ENCODE measurements at regions not wholly inside any gene's neighbourhood (a gene's known extent, or its start where the extent isn't known, plus 50 kb on each side); places are given as distances from the start of the nearest gene placed in this dataset.
A peak's percentile ranks its signal among the peaks of the same experiment; 100 is the strongest.

GRCh38 chr16:72404299-72404698, 232.3 kb upstream of the PMFBP1 start:
- intact Hi-C loops (cut with micrococcal nuclease), result no loop called here
- Histone ChIP-seq H3K27me3 (ENCODE audit: low read length) (no peaks in the 10 kb centered on the region), H3K9ac (ENCODE audit: low read length) (no peak overlapping the region), H3K27ac (ENCODE audit: low read length) (no peak overlapping the region), H3K9me2 (replicated peaks; ENCODE audit: low read length) (no peaks in the 10 kb centered on the region), H3K4me3 (ENCODE audit: low read length) (no peak overlapping the region), H3F3A (ENCODE audit: low read length, unreplicated experiment) (no peaks in the 10 kb centered on the region), H3K9me3 (ENCODE audit: low read length) (no peaks in the 10 kb centered on the region), H3K36me3 (ENCODE audit: low read depth, low read length) (no peaks in the 10 kb centered on the region), H2AFZ (ENCODE audit: low read length) (no peak overlapping the region), H3K4me2 (ENCODE audit: low read length) (no peak overlapping the region), H3K4me1 (ENCODE audit: insufficient read depth, low read length) (no peaks in the 10 kb centered on the region), H3K79me2 (ENCODE audit: low read length) (no peaks in the 10 kb centered on the region), H4K20me1 (ENCODE audit: low read length) (no peaks in the 10 kb centered on the region)
- ATAC-seq (peak; percentile 73), DNase-seq (peak; percentile 14)
- TF ChIP-seq EZH2phosphoT487 (IDR thresholded peaks at IDR 0.05; ENCODE audit: borderline replicate concordance, low read length), result no peak
- TF ChIP-seq EZH2 (IDR thresholded peaks at IDR 0.05; ENCODE audit: low read length, unreplicated experiment), result no peak
- BruUV-seq (replicated peaks), result no TSS peak
- ChIA-PET CTCF (no interaction called here), POLR2A (ENCODE audit: unreplicated experiment) (no interaction called here)

DNA sequence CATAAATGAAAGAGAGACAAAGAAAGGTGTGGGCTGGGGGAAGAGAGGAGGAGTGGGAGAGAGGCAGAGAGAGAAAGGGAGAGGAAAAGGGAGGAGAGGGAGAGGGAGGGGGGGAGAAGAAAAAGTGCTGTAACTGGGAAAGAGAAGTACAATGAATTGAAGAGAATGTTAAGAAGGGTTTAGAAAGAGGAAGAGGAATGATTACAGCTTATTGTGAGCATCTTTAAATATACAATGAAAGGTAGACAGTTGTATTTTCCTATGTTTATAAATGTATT, 229.1 kb upstream of the PMFBP1 start:
- Histone ChIP-seq H3K79me2 (ENCODE audit: low read length) (no peaks in the 10 kb centered on the region), H3K4me2 (ENCODE audit: low read length) (no peak overlapping the region), H2AFZ (ENCODE audit: low read length) (no peak overlapping the region), H3K4me3 (ENCODE audit: low read length) (no peak overlapping the region), H3F3A (ENCODE audit: low read length, unreplicated experiment) (no peaks in the 10 kb centered on the region), H3K27me3 (ENCODE audit: low read length) (no peaks in the 10 kb centered on the region), H3K9me2 (replicated peaks; ENCODE audit: low read length) (no peaks in the 10 kb centered on the region), H3K4me1 (ENCODE audit: insufficient read depth, low read length) (no peaks in the 10 kb centered on the region), H3K9ac (ENCODE audit: low read length) (no peak overlapping the region), H3K27ac (ENCODE audit: low read length) (no peak overlapping the region), H3K36me3 (ENCODE audit: low read depth, low read length) (no peaks in the 10 kb centered on the region), H3K9me3 (ENCODE audit: low read length) (no peaks in the 10 kb centered on the region), H4K20me1 (ENCODE audit: low read length) (no peaks in the 10 kb centered on the region)
- BruUV-seq (replicated peaks), result no TSS peak
- DNase-seq, result no peak
- POLR2A ChIA-PET (ENCODE audit: unreplicated experiment), result no interaction called here
- intact Hi-C loops (cut with micrococcal nuclease), result no loop called here
- CTCF ChIA-PET, result no interaction called here
- TF ChIP-seq EZH2phosphoT487 (IDR thresholded peaks at IDR 0.05; ENCODE audit: borderline replicate concordance, low read length) (no peak), EZH2 (IDR thresholded peaks at IDR 0.05; ENCODE audit: low read length, unreplicated experiment) (no peak)
- TF ChIP-seq, protein P1, sequence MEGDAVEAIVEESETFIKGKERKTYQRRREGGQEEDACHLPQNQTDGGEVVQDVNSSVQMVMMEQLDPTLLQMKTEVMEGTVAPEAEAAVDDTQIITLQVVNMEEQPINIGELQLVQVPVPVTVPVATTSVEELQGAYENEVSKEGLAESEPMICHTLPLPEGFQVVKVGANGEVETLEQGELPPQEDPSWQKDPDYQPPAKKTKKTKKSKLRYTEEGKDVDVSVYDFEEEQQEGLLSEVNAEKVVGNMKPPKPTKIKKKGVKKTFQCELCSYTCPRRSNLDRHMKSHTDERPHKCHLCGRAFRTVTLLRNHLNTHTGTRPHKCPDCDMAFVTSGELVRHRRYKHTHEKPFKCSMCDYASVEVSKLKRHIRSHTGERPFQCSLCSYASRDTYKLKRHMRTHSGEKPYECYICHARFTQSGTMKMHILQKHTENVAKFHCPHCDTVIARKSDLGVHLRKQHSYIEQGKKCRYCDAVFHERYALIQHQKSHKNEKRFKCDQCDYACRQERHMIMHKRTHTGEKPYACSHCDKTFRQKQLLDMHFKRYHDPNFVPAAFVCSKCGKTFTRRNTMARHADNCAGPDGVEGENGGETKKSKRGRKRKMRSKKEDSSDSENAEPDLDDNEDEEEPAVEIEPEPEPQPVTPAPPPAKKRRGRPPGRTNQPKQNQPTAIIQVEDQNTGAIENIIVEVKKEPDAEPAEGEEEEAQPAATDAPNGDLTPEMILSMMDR (conservative IDR thresholded peaks at IDR 0.05; ENCODE audit: low read depth, low read length), result no peak
- ATAC-seq, result no peak

DNA sequence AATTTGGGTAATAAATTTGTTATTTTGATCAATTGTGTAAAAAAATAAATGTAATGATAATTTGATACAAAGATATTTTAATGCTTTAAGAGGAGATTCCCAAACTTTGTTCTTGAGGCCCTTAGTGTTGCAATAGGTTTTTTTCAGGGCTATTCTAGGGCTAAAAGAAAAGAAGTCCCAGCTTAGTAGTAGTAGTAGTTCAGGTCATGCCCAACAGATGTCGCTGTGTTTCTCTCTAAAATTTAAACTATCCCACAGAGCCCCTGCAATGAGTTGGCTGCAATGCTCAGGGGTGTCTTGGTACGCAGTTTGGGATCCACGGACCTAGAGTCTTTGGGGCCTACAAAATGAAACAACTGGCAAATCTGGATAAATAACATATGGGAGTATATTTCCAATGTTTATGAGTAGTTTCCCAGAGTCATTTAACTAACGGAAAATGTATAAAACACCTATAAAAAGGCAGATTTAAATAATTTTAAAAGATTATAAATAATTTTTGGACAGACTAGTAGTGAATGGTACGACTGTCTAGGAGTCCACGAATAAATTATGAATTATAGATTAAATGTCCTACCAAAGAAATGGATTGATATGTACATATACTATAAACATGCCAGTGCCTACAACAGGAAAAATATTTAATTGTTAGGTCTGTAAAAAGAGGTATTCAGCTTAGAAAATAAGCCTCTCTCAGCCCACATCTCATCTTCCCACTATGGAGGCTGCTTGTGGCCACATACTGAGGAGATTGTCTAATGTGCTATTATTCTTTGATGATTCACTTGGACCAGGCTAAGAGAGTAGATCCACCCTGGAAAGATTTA, 228.5 kb upstream of the PMFBP1 start:
- no peaks in the 10 kb centered on the region for H3K36me3 ChIP-seq (ENCODE audit: low read depth, low read length)
- H3K9ac ChIP-seq (ENCODE audit: low read length), result no peak overlapping the region
- TF ChIP-seq, protein P1 (conservative IDR thresholded peaks at IDR 0.05; ENCODE audit: low read depth, low read length), result peak; percentile 70
- TF ChIP-seq EZH2 (IDR thresholded peaks at IDR 0.05; ENCODE audit: low read length, unreplicated experiment), result no peak
- ATAC-seq, result peak; percentile 67
- H3K9me2 ChIP-seq (replicated peaks; ENCODE audit: low read length), result no peaks in the 10 kb centered on the region
- DNase-seq, result peak; percentile 58
- intact Hi-C loops (cut with micrococcal nuclease), result loop anchor here (1.0 kb wide), 1 partner anchor 67 kb away; no protein-coding TSS in a partner anchor
- no peaks in the 10 kb centered on the region for H4K20me1 ChIP-seq (ENCODE audit: low read length)
- no peak overlapping the region for H3K27ac ChIP-seq (ENCODE audit: low read length)
- H3K27me3 ChIP-seq (ENCODE audit: low read length), result no peaks in the 10 kb centered on the region
- no peaks in the 10 kb centered on the region for H3F3A ChIP-seq (ENCODE audit: low read length, unreplicated experiment)
- ChIA-PET CTCF (interaction anchor here (0.6 to 1.0 kb wide), 2 partner anchors 9 to 66 kb away, joined by 3 to 6 read pairs; no protein-coding TSS in a partner anchor), POLR2A (ENCODE audit: unreplicated experiment) (no interaction called here)
- H3K9me3 ChIP-seq (ENCODE audit: low read length), result no peaks in the 10 kb centered on the region
- H3K4me1 ChIP-seq (ENCODE audit: insufficient read depth, low read length), result no peaks in the 10 kb centered on the region
- no TSS peak for BruUV-seq (replicated peaks)
- no peak overlapping the region for H3K4me2 ChIP-seq (ENCODE audit: low read length)
- H3K79me2 ChIP-seq (ENCODE audit: low read length), result no peaks in the 10 kb centered on the region
- no peak overlapping the region for H3K4me3 ChIP-seq (ENCODE audit: low read length)
- no peak overlapping the region for H2AFZ ChIP-seq (ENCODE audit: low read length)
